Islet precursor cell (in vitro differentiated cells): ENCODE measurements at regions not wholly inside any gene's neighbourhood (a gene's known extent, or its start where the extent isn't known, plus 50 kb on each side); places are given as distances from the start of the nearest gene placed in this dataset.

Source experiments
- DNase-seq: peaks from one replicate; pipeline ENCODE4 v3.0.0-alpha.2; 2018

DNA sequence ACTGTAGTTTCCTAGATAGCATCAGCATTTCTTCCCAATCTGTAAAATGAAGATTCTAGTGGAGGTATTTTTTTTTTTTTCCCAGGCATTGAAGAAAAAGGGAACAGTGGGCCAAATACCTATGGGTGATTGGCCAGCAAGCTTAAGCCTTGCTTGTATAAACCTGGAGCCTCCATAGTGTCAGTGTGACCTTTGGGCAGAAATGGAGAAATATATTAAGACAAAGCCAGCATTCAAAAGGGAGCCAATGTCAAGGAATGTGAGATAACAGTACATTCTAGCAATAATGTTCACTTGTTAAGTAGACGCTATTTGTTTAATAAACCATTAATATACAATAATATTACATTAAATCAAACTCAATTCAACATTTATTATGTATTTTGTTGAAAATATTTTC, 275.4 kb downstream of the FOXA2 start:
- DNase-seq, result no peak

- DNase-seq, result no peak
Observed at GRCh38 chr20:22307409-22307808, 277.0 kb downstream of the FOXA2 start.

- no peak for DNase-seq
Observed at GRCh38 chr20:22305381-22305780, 279.0 kb downstream of the FOXA2 start.

DNA sequence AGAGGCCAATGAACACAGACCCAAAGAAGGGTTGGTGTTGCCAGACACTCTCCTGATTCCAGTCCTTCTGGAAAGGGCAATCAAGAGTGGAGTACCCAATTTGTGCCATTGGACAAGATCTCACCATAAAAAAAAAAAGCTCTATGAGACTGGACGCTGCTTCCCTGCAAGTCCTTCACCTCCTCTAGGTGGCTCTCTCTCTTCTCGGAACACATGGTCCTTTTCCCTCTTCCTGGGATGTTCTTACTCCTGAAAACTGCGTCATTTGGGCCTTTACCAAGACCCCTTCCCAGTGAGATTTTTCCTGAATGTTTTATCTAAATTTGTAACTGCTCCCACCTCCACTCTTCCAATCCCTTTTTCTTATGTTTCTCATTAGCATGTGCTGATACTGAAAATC, 280.8 kb downstream of the FOXA2 start:
- no peak for DNase-seq

- DNase-seq, result no peak
Observed at GRCh38 chr20:22302039-22302438, 282.3 kb downstream of the FOXA2 start.

- no peak for DNase-seq
Observed at GRCh38 chr20:22293886-22294285, 290.5 kb downstream of the FOXA2 start.

- no peak for DNase-seq
Observed at GRCh38 chr20:22289442-22289841, 294.9 kb downstream of the FOXA2 start.

DNA sequence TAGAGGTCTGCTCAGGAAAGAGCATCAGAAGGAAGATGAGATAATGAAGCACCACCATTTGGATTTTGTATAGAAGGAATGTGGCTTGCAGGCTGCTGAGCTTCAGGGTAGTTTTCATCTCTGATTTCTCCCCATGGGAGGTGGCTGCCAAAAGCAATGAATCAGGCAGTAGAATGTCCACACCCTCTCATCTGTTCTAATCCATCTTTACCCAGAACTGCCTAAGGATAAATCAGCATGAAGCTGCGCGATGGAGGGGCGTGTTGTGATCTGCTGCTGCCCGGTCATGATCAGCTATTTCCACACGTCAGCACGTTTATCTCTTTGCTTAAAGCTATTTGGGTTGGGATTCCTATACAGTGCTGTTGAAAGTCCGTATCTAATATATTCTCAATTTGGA, 295.4 kb downstream of the FOXA2 start:
- DNase-seq, result no peak

DNA sequence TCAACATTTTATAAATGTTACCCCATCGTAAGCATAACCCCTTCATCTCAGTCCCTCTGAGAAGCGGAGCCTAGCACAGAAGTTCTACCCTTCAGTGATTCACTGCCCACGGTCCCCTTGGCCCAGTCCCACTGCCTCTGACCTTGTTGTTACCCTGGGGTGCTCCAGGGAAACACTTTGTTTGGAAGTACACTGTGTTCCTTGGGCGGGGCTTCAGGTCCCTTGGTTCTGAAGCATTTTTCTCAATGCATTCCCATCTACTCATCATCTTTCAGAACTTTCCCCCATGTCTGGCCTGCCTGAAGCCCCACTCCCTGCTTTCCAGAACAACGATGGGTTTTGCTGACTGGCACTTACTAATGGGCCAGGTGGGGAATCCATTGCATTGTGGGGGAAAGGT, 296.2 kb downstream of the FOXA2 start:
- DNase-seq, result no peak

DNA sequence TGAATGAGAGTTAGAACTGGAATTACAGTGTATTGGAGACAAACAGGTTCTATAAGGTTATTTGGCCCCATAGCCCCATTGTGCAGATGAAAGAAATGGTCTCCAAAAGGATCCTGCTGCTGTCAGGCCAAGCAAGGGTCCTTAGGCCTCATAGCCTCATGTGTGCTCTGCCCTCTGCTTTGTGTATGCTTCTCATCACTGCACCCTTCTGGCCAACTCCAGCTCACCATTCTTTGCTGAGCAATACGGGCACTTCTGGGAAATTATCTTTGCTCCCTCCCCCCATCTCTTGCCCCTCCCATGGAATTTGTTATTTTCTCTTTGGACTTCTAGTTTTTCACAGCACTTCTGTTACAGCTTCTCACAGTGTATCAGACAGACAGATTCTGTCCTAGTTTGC, 298.8 kb downstream of the FOXA2 start:
- DNase-seq, result no peak

- DNase-seq, result no peak
Observed at GRCh38 chr20:22282696-22283095, 301.7 kb downstream of the FOXA2 start.

DNA sequence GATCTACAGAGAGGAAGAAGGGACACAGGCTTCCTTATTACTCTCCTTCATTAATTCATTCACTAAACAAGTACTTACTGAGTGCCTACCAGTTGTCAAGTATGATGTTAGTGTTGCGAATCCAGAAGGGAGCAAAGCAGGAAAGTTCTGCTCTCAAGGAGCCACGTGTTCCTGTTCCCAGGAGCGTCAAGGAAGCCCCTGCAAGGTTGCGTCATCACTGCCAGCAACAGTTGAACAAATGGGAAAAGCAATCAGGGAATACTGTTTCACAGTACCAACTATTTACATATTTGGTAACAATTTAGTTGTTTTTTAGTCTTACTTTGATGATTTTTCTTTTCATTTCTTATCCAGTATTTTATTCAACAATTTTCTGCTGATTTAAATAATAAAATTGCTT, 310.0 kb downstream of the FOXA2 start:
- no peak for DNase-seq

DNA sequence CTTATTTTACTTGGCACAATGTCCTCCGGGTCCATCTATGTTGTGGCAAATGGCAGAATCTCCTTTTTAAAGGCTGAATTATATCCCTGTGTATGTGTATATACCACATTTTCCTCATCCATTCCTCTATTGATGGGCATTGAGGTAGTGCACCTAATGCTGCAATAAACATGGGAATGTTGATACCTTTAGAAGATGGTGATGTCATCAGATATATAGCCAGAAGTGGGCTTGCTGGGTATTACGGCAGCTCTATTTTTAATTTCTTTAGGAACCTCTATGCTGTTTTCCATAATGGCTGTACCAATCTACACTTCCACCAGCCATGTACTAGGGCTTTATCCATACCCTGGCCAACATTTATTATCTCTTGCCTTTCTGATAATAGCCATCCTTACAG, 315.7 kb downstream of the FOXA2 start:
- DNase-seq, result no peak

DNA sequence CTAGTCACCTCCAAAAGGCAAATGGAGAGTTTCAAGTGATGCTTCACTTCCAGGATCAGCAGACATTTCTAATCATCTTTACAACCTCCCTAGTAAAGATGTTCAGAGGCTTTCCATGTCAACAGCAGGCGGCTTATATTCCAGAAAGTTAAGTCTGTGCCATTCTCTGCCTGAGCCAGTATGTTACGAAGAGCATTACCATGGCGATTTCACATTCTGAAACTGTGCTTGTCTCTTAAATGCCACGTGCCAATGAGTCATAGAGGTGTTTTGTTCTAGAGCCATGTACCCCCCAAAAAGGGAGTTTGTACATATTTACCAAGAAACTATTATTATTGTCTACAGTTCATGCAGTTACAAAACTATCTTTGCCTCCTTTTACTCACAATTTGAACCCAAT, 319.5 kb downstream of the FOXA2 start:
- no peak for DNase-seq

- DNase-seq, result no peak
Observed at GRCh38 chr20:22260506-22260905, 323.9 kb downstream of the FOXA2 start.

- DNase-seq, result no peak
Observed at GRCh38 chr20:22257912-22258311, 326.5 kb downstream of the FOXA2 start.

DNA sequence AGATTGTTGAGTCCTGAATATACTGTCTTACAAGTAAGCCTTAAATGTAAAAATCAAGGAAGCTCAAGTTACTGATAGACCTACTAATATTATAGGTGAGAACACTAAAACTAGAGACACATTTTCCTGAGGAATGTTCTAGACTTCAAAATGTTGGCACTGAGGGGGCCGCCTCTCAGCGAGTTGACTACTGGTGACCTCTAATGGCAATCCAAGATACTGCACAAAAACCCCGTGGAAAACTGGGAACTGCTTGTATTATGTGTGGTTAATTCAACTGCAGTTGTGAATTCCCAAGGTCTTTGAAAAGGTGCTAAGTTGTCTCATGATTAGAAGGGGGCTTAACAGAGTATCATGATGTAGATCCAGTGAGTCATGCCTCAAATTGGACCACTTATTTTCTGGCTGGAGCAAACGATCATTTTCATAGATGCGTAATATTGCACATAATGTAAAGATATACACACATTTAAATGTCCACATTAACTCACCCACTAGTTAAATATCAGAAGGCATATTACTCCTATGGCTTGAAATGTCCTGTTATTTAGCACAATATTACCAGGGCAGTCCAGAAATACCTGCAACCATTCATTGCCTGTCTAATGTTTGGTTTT, 336.2 kb downstream of the FOXA2 start:
- no peak for DNase-seq

GRCh38 chr20:22245139-22245538, 339.2 kb downstream of the FOXA2 start:
- no peak for DNase-seq

DNA sequence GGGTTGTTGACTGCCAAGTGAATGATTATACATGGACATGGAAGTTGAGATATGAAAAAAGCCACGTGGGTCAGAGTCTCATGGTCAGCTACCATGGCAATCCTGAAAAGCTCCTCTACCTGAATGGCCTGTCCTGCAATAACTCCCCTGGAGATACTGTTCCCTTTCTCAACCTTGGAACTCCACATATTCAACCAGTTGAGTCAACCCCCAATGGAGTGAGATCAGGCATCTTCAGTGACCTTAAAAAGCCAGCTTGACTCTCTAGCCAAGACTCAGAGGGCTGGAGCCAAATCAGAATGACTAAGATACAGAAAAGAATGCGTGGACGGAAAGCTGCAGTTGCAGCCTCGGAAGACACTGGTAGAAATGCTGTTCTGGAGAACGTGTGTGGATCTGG, 341.3 kb downstream of the FOXA2 start:
- no peak for DNase-seq

DNA sequence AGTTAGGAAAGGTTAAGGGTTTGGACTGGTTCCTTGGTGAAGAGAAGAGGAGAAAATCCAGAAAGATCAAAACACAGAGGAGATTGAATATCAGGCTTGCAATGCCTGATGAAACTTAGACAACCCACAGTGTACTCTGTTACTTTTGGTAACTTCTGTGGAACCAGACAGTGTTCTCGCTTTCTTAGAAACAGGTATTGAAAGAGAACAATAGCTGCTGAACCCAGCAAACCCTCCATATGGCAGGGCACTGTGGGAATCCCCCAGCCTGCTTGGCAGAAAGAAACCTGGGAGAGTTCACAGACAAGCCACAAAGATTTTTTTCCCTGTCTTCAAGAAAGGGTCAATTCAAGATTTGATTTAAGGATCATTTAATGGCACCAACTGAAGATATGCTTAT, 342.8 kb downstream of the FOXA2 start:
- DNase-seq, result no peak

- no peak for DNase-seq
Observed at GRCh38 chr20:22232923-22233322, 351.4 kb downstream of the FOXA2 start.

GRCh38 chr20:22232473-22232872, 351.9 kb downstream of the FOXA2 start:
- DNase-seq, result no peak

DNA sequence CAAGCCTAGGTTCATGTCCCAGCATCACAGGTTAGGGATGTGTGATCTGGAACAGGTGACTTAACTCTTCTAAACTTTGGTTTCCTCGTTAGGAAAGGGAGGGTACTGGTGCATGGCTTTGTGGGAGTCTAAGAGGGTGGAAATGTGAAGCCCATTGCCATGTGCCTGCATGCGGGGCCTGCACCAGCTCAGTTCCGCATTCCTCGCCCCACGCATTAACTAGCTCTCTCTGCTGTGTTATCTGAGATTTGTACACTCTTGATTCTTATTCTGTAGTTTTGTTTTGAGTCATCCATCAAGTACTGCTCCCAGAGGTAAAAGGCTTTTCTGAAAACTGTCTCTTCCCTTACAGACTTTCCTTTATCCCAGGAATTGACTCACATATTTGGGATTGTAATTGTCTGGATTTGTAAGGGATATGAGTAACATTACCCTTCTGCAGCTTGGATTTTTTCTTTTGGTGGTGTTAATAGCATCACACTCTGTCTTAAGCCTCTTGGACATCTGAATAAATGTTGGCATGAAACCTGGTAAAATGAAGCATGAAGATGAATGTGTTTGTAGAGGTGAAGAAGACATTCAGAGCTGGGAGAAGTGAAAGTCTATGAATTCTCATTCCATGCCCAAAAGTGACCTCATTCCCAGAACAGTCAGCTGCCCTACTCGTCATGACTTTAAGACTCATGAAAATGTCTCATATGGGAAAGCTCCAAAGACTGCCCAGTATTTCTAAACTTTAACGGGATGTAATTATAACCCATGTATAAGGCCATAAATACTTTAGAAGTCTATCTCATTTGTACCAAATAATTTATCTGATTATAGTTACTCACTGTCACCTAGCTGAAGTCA, 357.3 kb downstream of the FOXA2 start:
- no peak for DNase-seq

- no peak for DNase-seq
Observed at GRCh38 chr20:22223236-22223635, 361.1 kb downstream of the FOXA2 start.
